Limb (tissue), 2 donors: ENCODE measurements at regions not wholly inside any gene's neighbourhood (a gene's known extent, or its start where the extent isn't known, plus 50 kb on each side); places are given as distances from the start of the nearest gene placed in this dataset.
A peak's percentile ranks its signal among the peaks of the same experiment; 100 is the strongest.

Experiments used
- DNase-seq, 2 donors: peaks; one replicate each; pipeline ENCODE4 v3.0.0-alpha.2; 2016; ENCODE audit errors: extremely low spot score in 2 of 2

DNA sequence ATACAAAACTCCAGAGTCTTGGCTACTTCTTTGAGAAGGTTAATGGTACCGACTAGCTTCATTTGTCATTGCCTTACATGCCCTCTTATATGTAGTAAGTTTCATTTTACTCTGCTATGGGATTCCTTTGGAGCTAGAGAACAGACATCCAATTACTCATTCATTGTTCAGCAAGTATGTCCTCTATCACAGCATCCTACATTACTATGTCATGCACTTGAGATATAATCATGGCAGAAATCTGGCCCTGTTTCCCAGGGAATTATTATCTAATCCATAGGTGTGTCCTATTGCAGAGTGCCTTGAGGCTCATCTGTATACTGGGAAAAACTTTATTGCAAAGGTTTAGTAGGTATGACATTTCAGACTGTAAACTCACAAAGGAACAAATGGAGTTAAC lies 333.1 kb upstream of the NECTIN3 start:
- no peak for DNase-seq

DNA sequence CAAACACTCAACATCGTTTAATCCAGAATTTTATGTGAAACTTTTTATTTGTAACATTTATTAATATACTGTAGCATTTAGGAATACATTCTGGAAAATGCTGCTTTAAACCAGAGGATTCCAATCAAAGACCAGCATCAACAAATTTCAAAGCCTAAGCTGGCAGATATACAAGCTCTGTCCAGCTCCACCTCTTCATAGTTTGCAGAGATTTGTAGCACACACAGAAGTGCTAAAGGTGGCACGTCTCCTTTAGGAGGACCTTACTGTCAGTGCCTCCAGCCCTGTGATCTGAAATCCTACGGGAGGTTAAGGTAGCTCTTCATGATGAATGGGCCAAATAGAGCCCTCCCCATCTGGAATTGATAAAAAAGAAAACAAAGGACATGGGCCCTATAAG lies 329.7 kb upstream of the NECTIN3 start:
- no peak for DNase-seq

DNA sequence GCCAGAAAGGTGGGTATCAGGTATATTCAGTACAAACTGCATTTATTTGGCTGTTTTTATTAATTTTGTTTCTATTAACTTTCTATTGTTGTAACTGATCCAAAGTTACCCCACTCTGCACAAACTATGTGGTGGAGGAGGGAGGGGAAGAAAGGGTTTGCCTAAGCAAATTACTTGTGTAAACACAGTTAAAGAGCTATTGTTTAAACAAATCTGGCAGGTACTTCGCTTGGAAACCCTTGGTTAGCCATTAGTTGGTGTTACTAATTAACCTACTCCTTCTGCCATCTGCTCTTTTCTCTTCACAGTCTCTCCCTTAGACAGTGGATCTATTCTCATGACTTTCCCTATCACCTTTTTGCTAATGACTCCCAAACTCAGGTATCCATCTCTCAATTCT lies 328.4 kb upstream of the NECTIN3 start:
- no peak for DNase-seq

DNA sequence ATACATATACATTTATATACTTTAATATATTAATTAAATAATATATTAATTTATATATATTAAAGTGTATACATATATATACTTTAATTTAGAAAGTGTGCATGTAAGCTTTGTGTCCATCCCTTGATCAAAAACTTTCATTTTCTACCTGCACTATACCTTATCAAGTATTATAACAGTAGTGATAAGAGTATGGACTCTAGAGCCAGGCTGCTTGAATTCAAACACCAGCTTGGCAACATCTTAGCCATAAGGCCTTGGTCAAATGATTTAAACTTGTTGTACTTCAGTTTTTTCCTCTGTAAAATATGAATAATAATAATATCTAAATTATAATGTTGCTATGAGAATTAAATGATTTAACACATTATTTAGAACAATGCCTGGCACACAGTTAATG lies 327.6 kb upstream of the NECTIN3 start:
- DNase-seq, result no peak

DNA sequence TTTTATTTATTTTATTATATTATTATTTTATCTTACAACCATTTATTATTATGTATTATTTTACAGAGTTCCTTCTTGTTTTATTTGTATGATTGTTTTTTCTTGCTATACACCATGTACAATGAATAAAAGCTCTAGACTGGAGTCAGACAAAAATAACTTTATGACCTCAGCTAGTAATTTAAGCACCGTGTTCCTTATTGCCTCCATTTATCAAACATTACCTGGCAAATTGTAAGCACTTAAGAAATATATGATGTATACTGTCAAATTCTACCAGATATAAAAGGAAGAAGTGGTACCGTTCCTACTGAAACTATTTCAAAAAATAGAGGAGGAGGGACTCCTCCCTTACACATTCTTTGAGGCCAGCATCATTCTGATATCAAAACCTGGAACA lies 326.9 kb upstream of the NECTIN3 start:
- no peak for DNase-seq

DNA sequence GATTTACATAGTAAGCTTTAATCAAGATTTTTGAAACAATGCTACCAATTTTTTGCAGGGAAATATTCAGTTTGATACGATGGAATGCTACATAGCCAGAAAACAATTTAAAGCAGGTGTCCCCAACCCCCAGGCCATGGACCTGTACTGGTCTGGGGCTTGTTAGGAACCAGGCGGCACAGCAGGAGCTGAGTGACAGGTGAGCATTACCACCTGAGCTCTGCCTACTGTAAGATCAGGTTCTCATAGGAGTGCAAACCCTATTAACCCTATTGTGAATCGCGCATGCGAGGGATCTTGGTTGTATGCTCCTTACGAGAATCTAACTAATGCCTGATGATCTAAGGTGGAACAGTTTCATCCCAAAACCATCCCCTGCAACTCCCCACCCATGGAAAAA lies 322.6 kb upstream of the NECTIN3 start:
- DNase-seq, result no peak

DNA sequence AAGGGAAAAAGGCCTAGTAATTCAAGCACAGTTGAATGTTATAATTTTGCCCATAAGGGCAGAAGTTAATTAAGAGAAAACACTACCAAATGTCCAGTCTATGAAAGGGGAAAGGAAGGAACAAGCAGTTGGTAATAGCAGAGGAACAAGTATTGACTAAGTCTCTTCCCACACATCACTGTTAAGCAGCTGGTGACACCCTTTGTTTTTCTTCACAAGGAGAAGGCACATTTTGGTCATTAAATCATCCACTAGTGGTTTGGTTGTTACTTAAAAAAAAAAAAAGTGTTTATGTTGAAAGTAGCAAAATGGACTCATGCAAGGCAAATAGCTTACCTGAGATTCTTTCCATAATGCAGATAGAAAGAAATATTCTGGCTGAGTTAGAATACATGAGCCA lies 321.4 kb upstream of the NECTIN3 start:
- no peak for DNase-seq

DNA sequence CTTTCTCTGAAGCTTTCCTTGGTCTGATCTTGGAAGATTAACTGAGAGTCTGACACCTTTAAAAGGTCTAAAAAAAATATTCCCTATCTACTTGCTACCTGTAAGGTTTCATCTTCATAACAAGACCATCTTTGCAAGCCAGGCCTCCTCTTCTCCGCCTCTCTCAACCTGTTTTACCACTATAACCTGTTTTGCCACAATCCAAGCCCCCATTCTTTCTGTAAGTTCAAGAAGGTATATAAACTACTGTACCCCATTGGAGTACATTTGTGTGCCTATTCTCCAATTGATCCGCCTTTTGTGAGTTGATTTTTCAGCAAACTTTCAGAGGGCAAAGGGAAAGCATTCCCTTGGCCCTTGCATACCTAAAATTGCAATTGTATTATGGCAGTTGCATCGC lies 319.3 kb upstream of the NECTIN3 start:
- no peak for DNase-seq

DNA sequence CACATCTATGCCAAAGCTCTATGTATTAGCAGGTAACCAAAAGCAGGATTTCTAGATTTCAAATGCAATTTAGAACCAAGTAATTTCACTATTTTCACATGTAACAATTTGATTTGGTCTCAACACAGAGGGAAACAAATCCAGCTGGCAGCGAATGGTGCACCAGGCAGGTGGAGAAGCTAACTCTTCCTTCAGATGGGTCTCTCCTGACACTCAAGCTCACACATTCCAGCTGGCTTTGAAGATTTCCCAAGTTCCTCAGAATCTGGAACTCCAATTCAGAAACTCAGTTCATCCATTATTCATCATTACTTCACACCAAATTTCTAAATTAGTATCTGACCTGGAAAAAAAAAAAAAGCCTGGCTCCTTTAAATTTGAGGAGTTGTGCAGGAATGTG lies 318.1 kb upstream of the NECTIN3 start:
- no peak for DNase-seq

DNA sequence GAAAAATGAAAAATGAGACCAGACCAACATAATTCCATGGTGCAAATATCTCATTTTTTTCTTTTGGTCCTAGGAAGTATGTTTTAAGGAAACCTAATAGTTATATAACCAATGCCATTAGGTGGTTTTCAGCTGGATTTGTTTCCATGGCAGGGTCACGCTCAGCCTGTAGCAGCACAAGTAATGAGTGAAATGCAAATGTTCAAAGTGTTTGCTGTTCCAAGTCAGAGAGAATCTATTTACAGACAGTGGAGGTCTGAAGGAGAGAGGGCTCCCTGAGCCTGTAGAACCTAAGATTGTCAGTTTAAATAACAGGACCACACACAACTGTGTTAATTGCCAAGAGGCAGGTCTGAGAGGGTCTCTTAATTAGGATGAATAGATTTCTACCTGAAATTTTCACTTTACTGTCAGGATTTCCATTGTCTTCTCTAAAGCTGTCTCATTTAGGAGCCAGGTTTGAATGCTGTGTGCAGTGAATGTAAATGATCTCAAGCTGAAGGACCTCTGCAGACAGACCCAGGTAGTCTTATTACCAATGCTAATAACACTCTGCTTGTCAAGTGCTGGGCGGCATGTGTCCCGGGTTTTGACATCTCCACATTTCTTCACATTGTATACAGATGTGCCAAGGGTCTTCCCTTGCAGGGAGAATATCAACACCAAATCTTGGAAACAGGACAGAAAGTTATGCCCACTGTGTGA lies 317.3 kb upstream of the NECTIN3 start:
- no peak for DNase-seq

DNA sequence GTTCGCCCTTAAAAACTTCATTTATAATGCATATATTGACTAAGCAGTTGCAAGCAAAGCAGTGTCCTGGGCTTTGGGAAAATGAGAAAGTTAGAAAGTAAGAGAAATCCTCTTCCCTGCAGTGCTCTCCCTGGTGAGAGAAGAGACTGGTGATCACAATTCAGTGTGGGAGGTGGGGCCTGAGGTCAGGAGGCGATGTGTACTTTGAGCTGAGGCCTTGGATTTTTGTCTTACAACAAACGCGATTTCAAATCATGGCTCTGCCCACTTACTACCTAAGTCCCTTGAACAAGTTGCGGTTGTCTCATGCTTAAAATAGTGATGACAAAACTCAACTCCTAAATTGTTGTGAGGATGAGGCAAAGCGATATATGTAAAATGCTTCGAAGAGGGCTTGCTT lies 316.3 kb upstream of the NECTIN3 start:
- no peak for DNase-seq

DNA sequence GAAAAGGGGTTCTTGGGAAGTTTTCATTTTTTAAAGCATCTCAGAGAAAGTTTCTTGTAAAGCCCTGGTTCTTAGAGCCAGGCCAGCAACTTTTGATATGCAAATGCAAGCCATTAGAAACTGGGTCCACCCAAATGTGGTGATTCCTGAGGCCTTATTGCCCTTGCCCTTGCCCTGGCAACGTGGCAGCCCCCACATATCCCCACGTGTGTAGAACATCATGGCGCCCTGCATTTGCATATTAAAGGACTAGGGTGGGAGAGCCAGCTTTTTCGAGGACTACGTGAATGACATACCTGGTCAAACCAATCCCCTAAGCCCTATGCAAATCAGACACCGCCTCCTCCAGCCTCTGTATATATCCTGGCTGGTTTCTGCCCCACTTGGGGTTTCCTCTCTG lies 314.9 kb upstream of the NECTIN3 start:
- DNase-seq, result no peak

DNA sequence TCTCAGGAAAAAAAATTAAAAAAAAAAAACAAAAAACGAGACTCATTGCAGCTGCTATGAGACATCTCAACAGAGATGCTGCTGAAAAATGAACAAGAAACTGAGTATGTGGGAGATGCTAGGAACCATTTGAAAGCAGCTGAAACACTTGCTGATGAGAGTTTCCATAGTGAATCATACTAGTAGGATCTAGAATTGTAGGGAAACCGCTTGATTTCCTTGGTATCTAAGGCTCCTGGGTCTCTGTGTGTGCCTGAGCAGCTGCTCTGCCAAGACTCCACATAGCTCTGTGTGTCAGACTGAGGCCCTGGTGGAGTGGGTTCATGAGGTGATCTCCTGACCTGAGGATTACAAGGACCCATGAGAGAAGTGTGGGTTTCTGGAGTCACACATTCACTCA lies 313.4 kb upstream of the NECTIN3 start:
- no peak for DNase-seq

DNA sequence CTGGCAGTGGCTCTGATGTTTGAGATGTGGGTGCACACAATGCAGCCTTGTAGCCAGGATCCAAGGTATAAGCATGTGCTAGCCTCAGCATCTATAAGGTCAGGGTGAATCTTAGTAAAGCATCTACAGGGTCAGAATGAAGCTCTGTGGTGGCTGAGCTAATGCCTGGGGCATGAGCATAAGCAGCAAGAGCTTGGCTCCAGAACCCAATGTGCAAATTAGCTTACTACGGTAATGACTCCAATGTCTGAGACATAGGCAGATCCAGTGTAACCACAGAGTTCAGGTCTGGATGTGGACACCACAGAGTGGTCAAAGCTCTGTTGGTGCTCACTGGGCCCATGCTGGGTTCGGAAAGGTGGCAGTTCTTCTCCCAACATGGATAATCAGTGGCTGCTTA lies 304.5 kb upstream of the NECTIN3 start:
- DNase-seq, result no peak

DNA sequence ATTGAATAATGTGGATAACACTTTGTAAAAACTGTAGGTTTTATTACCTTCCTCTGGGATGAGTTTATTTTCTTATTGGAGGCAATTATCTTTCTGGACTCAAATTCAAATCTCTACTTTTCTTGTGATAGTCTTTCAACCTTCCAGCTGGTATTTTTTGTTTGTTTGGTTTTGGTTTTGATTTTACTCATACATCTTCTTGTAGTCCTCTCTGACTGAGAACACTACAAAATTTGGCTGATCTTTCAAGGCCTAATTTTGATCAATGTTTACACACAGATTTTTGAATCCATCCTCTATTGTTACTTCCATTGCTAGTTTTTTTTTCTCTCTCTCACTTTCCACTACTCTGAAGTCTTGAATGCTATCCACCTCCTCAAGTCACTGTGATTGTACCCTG lies 303.8 kb upstream of the NECTIN3 start:
- no peak for DNase-seq

DNA sequence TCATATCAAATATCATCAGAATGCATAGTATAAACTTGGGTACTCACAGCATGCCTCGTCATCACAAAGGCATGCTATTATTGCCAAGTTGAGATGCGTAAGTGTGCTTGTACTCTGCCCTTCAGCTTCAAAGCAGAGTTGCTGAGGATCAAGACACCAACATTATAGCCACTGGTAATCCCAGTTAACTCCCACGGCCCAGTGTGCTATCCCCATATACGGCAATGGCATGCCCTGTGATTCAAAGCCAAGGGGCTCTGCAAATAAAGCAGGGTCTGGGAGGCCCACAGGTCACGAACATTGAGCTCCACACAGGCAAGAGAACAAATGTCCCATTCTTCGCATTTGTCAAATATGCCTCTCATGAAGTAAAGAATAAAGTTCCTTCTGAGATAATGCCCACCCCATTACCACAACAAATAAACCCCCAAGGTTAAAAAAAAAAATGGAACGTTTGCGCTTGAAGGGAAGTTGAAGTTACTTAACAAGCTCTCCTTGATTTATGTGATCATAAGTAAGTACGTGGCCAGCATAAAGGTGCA lies 298.1 kb upstream of the NECTIN3 start:
- DNase-seq, result peak; percentile 11 to 43

DNA sequence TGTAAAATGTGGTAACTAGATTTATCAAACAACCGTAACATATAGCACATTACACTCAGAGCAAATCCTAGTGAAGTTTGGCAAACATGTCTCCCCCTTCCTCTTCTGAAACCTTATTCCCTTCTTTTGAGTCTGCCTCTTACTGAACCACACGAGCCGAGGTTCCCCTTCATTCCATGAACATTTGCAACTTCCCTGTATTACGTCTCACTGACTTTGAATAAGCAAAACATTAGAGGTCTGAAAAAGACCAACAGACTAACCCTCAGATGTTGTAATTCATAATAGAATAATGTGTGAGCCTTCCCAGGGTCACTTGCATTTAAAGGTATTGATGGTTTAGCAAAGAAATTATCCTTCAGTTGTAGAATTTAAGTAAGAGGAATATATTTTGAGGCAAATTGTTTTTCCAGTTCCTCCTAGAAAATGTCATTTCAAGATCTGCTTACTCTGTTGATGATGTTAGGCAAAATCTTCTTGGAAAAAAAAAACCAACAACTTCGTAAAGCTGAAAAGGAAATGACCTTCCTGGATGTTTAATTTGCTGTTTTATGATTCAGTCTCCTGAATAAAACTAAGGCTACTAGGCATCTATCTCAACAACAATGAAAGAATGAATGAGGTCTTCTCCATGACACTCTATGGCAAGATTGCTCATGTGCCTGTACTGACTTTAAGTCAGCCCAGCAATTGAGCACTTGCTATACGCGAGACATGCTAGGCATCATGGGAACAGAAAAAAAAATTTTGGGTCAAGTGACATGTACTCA lies 296.9 kb upstream of the NECTIN3 start:
- DNase-seq, result no peak

DNA sequence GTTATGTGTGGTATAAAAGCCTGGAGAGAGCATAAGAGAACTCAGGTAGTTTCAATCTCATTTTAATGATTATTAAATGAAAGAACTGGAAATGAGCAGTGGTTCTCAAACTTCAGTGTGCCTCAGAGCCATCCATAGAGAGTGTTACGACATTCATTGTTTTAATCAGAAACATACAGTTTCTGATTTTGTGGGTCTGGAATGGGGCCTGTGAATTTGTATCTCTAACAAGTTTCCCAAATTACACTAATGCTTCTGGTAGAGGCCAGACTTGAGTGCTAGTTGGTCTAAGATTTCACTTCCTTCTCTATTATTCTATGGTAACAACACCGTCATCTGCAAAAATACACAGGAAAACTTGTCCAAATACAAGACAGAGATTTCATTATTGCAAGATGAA lies 292.0 kb upstream of the NECTIN3 start:
- no peak for DNase-seq

DNA sequence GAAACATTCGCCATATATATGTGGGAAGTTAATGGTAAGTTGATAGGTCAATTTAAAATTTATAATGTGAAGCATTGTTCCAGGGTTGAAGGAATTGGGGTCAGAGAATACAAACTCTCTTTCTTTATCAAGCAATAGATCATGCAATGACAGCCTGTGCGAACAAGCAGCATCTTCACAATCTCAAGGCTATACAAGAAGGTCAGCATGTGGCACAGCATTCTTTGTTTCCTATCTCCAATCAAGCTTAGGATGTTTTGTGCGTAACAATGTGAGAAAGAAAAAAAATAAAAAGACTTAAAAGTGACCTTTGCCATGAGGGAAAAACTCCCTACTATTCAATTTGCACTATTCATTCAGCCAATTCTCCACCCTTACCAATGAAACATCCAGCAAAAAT lies 288.1 kb upstream of the NECTIN3 start:
- DNase-seq, result no peak

DNA sequence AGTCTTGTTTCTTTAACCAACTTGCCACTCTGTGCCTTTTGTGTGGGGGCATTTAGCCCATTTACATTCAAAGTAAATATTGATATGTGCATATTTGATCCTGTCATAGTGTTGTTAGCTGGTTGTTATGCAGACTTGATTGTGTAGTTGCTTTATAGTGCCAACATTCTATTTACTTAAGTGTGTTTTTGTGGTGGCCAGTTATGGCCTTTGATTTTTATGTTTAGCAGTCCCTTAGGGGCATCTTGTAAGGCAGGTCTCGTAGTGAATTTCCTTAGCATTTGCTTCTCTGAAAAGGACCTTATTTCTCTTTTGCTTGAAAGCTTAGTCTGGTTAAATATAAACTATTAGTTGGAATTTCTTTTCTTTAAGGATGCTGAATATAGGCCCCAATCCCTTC lies 282.8 kb upstream of the NECTIN3 start:
- no peak for DNase-seq

DNA sequence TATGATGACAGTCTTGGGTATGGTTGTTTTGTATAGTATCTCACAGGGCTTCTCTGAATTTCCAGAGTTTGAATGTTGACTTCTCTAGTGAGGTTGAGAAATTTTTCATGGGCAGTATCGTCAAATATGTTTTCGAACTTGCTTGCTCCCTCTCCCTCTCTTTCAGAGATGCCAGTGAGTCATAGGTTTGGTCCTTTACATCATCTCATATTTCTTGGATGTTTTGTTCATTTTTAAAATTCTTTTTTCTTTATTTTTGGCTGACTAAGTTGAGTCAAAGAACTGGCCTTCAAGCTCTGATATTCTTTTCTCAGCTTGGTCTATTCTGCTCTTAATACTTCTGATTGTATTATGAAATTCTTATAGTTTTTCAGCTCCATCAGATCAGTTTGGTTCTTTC lies 282.3 kb upstream of the NECTIN3 start:
- no peak for DNase-seq

DNA sequence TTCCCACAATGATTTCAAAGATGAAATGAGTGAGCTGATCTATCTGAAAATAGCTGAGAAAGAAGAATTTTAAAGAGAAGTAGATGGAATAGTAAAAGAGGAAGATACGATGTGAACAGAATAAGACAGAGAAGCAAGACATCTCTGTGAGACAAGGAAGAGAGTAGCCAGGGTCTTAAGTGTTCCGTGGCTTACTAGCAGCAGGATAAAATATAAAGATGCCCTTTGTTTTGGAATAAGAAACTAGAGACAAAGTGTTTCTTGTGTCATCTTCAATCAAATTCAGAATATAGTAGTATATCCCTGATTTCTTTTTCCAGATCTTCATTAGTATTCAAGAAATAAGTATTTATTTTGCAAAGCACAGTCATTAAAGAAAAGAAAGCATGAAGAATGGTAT lies 281.0 kb upstream of the NECTIN3 start:
- DNase-seq, result no peak
